PC-3 (cell line): ENCODE measurements at regions not wholly inside any gene's neighbourhood (a gene's known extent, or its start where the extent isn't known, plus 50 kb on each side); places are given as distances from the start of the nearest gene placed in this dataset.

Experiments
- EZH2phosphoT487 ChIP-seq: fragments of 300-600 bp; sonication (generic); IDR thresholded peaks from 2 replicates; pipeline ENCODE4 v1.6.1; 2018; ENCODE audit warnings: mild to moderate bottlenecking, antibody characterized with exemption, low read length, borderline replicate concordance
- TF ChIP-seq, protein P1 (sequence below): fragments of 300-600 bp; sonication (generic); conservative IDR thresholded peaks from 2 replicates; pipeline ENCODE4 v1.5.1; 2017; ENCODE audit warnings: antibody characterized with exemption, low read depth, mild to moderate bottlenecking, low read length

DNA sequence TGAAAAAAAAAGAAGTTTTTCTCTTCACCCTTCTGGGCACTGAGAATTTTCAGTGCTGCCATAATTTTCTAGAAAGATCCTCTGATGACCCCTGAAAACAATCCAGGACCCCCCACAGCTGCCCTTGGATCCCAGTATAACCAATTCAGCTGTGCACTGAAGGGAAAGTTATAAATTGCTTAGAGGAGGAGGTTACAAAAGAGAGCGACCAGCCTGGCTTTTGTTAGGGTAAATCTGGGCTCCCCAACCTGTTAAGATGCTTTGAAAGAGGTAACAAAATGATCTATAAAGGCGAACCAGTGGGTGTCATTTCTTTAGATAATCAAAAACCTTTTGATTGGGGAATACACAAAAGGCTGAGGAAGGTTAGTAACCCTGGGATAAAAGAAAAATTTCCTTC is 407.9 kb upstream of the ATP11B start:
- TF ChIP-seq, protein P1, sequence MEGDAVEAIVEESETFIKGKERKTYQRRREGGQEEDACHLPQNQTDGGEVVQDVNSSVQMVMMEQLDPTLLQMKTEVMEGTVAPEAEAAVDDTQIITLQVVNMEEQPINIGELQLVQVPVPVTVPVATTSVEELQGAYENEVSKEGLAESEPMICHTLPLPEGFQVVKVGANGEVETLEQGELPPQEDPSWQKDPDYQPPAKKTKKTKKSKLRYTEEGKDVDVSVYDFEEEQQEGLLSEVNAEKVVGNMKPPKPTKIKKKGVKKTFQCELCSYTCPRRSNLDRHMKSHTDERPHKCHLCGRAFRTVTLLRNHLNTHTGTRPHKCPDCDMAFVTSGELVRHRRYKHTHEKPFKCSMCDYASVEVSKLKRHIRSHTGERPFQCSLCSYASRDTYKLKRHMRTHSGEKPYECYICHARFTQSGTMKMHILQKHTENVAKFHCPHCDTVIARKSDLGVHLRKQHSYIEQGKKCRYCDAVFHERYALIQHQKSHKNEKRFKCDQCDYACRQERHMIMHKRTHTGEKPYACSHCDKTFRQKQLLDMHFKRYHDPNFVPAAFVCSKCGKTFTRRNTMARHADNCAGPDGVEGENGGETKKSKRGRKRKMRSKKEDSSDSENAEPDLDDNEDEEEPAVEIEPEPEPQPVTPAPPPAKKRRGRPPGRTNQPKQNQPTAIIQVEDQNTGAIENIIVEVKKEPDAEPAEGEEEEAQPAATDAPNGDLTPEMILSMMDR, result no peak
- TF ChIP-seq EZH2phosphoT487, result no peak
